HepG2 (cell line): ENCODE measurements at regions not wholly inside any gene's neighbourhood (a gene's known extent, or its start where the extent isn't known, plus 50 kb on each side); places are given as distances from the start of the nearest gene placed in this dataset.

Experiments
- ATAC-seq: fragments of 200-7000 bp; cut with Tn5 transposase; 3 replicates; pipeline ENCODE4 v1.9.1; 2020; ENCODE audit warnings: mild to moderate bottlenecking, moderate library complexity
- BruUV-seq: library from RNA; stranded (reverse); fragments of 400-500 nt; replicated peaks from 2 replicates; lab custom pipeline; 2021; lab: Mats Ljungman, UMichigan
- CTCF ChIA-PET: fragments of 300-600 bp; formaldehyde crosslinking; extraction: SDS; loops from one replicate; lab custom pipeline; 2021; ENCODE audit warnings: low total read pairs, inconsistent platforms, low intra/inter-chr PET ratio; lab: Yijun Ruan, JAX
- POLR2A ChIA-PET: fragments of 350-600 bp; sonication (Branson Sonifier 250); formaldehyde crosslinking; loops from one replicate; lab custom pipeline; 2020; ENCODE audit warnings: antibody characterized with exemption, inconsistent platforms; lab: Yijun Ruan, JAX
- DNase-seq: peaks from one replicate; pipeline ENCODE4 v3.0.0-alpha.2; 2015; ENCODE audit warnings: low spot score
- FAIRE-seq: peaks from 3 replicates; lab custom pipeline; 2011; peaks lifted over from hg19 to GRCh38; lab: Jason Lieb, UNC
- H2AFZ ChIP-seq: one replicate; pipeline ENCODE4 v1.6.1; 2011; ENCODE audit warnings: low read length, inconsistent platforms
- H3K27ac ChIP-seq: fragments of 300-600 bp; 3 replicates; pipeline ENCODE4 v1.8.0; 2011; ENCODE audit warnings: mixed run types, mild to moderate bottlenecking, mixed read lengths, low read length, inconsistent platforms; ENCODE audit not compliant: insufficient read depth; ENCODE audit errors: extremely low read length
- H3K27me3 ChIP-seq, 2 experiments: fragments of 200-600 bp in 1 of 2; 2 replicates in 1 of 2; 3 replicates in 1 of 2; pipeline versions ENCODE4 v1.6.0 to v1.8.0; 2011; ENCODE audit warnings: low read length in 2 of 2, mild to moderate bottlenecking in 2 of 2, moderate library complexity in 2 of 2, inconsistent platforms in 1 of 2; ENCODE audit not compliant: insufficient read depth in 2 of 2, control insufficient read depth in 1 of 2
- H3K36me3 ChIP-seq, 2 experiments: fragments of 200-600 bp in 1 of 2; replicated peaks in 1 of 2; 2 replicates in 1 of 2; 3 replicates in 1 of 2; pipeline versions ENCODE4 v1.5.1 to v1.8.0; 2011; ENCODE audit warnings: low read length in 2 of 2, inconsistent platforms in 1 of 2; ENCODE audit not compliant: insufficient read depth in 2 of 2, control insufficient read depth in 1 of 2
- H3K4me1 ChIP-seq: 2 replicates; pipeline ENCODE4 v1.5.1; 2012; ENCODE audit warnings: low read length, inconsistent platforms; ENCODE audit not compliant: insufficient read depth
- H3K4me2 ChIP-seq: 2 replicates; pipeline ENCODE4 v1.6.0; 2011; ENCODE audit warnings: low read depth, low read length, inconsistent platforms
- H3K4me3 ChIP-seq, 3 experiments: fragments of 200-600 bp in 1 of 3; sonication (generic), shearing (Covaris generic) in 1 of 3; replicated peaks in 1 of 3; 2 replicates each; pipeline ENCODE4 v1.5.1; 2011 to 2016; ENCODE audit warnings: low read length in 3 of 3, inconsistent platforms in 2 of 3, low read depth in 2 of 3, mild to moderate bottlenecking in 2 of 3, control low read depth in 1 of 3, mixed read lengths in 1 of 3; ENCODE audit not compliant: insufficient read depth in 1 of 3
- H3K79me2 ChIP-seq: one replicate; pipeline ENCODE4 v1.6.1; 2011; ENCODE audit warnings: low read length, inconsistent platforms; ENCODE audit not compliant: insufficient read depth
- H3K9ac ChIP-seq: 2 replicates; pipeline ENCODE4 v1.6.0; 2011; ENCODE audit warnings: mild to moderate bottlenecking, low read depth, low read length, inconsistent platforms; ENCODE audit not compliant: insufficient read depth
- H3K9me3 ChIP-seq: 2 replicates; pipeline ENCODE4 v1.5.1; 2012; ENCODE audit warnings: mild to moderate bottlenecking, low read length
- H4K20me1 ChIP-seq: 2 replicates; pipeline ENCODE4 v1.6.0; 2011; ENCODE audit warnings: inconsistent platforms, mild to moderate bottlenecking, low read length, moderate library complexity; ENCODE audit not compliant: insufficient read depth
- KIAA2018 ChIP-seq: sonication (generic); formaldehyde crosslinking; IDR thresholded peaks from 2 replicates; pipeline ENCODE4 v1.5.0; 2020; ENCODE audit warnings: mild to moderate bottlenecking, missing genetic modification reagents, borderline replicate concordance
- RBFOX2 ChIP-seq: fragments of 200-400 bp; formaldehyde crosslinking; IDR thresholded peaks from 2 replicates; pipeline ENCODE4 v1.6.1; 2017; ENCODE audit warnings: low read depth, mild to moderate bottlenecking, low read length
- SNRNP70 ChIP-seq: fragments of 200-400 bp; formaldehyde crosslinking; IDR thresholded peaks from 2 replicates; pipeline ENCODE4 v1.6.1; 2017; ENCODE audit warnings: mild to moderate bottlenecking, low read depth, low read length, moderate library complexity
- TEF ChIP-seq: sonication (generic); formaldehyde crosslinking; IDR thresholded peaks from 2 replicates; pipeline ENCODE4 v1.5.0; 2020; ENCODE audit warnings: missing genetic modification reagents
- ZFP91 ChIP-seq: sonication (generic); formaldehyde crosslinking; IDR thresholded peaks from 2 replicates; pipeline ENCODE4 v1.9.0; 2022; ENCODE audit warnings: missing genetic modification reagents, mild to moderate bottlenecking, borderline replicate concordance
- ZMYM2 ChIP-seq: sonication (generic); formaldehyde crosslinking; IDR thresholded peaks from 2 replicates; pipeline ENCODE4 v1.8.0; 2022; ENCODE audit warnings: mild to moderate bottlenecking, missing genetic modification reagents
- ZNF17 ChIP-seq: sonication (generic); formaldehyde crosslinking; IDR thresholded peaks from 2 replicates; pipeline ENCODE4 v1.5.0; 2020; ENCODE audit warnings: mild to moderate bottlenecking, missing genetic modification reagents
- ZNF792 ChIP-seq: IDR thresholded peaks from 2 replicates; pipeline ENCODE4 v1.6.1; 2016
- WGBS: methylation state at CpG from one replicate; pipeline ENCODE4 v1.1.6; 2017; ENCODE audit warnings: low lambda C conversion rate; 5-methylcytosine and 5-hydroxymethylcytosine counted together
- in situ Hi-C: cut with HindIII; loops from 2 replicates; pipeline ENCODE4 v1.10.0; 2017; ENCODE audit warnings: low pct_unique_long_range_greater_than_20kb; ENCODE audit not compliant: extremely low pct_ligation_motif_present
- intact Hi-C: fragments of 100-400 bp; cut with micrococcal nuclease; formaldehyde crosslinking; loops from one replicate; pipeline ENCODE4 v1.10.0; 2022; ENCODE audit not compliant: unreplicated experiment

GRCh38 chr1:232176222-232176621 lies 453.7 kb downstream of the SIPA1L2 start (continued):
- TF ChIP-seq TEF (no peak), SNRNP70 (no peak), ZNF792 (CRISPR knock-in tag) (no peak), ZMYM2 (CRISPR knock-in tag) (no peak)
- TF ChIP-seq, all 625 proteins: peak for 0

- Histone ChIP-seq H3K79me2 (no peaks in the 10 kb centered on the region), H3K27ac (no peak overlapping the region), H3K9me3 (no peaks in the 10 kb centered on the region), H4K20me1 (no peaks in the 10 kb centered on the region), H3K27me3 (no peaks in the 10 kb centered on the region; a peak in 2 of 5 replicates), H2AFZ (no peak overlapping the region), H3K4me1 (no peaks in the 10 kb centered on the region), H3K9ac (no peak overlapping the region), H3K4me3 (no peak overlapping the region), H3K36me3 (no peaks in the 10 kb centered on the region), H3K4me2 (no peak overlapping the region)
- intact Hi-C loops = no loop called here
- WGBS = 17% methylated on average over 5 of the region's 5 CpGs
- FAIRE-seq = no peak
- BruUV-seq = no TSS peak
- no peak for ATAC-seq
- POLR2A ChIA-PET = no interaction called here
- no peak for DNase-seq
- in situ Hi-C loops = no loop called here
- CTCF ChIA-PET = no interaction called here
- TF ChIP-seq KIAA2018 (CRISPR knock-in tag) (no peak), RBFOX2 (no peak), ZFP91 (no peak), ZNF17 (CRISPR knock-in tag) (no peak)
These were observed 455.6 kb downstream of the SIPA1L2 start for GRCh38 chr1:232174306-232174705.
